Panc1 (cell line): ENCODE measurements at regions not wholly inside any gene's neighbourhood (a gene's known extent, or its start where the extent isn't known, plus 50 kb on each side); places are given as distances from the start of the nearest gene placed in this dataset.

Experiments
- POLR2AphosphoS5 ChIP-seq: IDR thresholded peaks from 2 replicates; pipeline ENCODE4 v1.6.1; 2012; ENCODE audit warnings: mild to moderate bottlenecking, low read depth, low read length, moderate library complexity
- TF ChIP-seq, protein P1 (sequence below): fragments of 450-650 bp; IDR thresholded peaks from 2 replicates; pipeline ENCODE4 v1.5.1; 2017; ENCODE audit warnings: mild to moderate bottlenecking

DNA sequence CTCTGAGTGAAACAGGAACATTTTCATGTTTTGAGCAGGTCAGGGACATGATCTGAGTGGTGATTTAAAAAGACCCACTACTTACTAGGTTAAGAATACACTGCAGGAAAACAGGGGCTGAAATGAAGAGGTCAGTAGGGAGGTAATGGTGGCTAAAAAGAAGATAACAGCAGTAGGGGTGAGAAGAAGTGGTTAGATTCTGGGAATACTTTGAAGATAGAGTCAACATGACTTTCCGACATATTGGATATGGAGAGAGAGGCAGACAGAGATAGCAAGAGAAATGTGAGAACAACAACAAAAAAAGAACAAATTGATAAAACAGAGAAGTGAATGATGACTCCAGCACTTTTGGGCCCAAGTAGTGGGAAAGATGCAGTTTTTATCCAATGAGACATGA is 168.0 kb downstream of the ALX1 start:
- TF ChIP-seq, protein P1, sequence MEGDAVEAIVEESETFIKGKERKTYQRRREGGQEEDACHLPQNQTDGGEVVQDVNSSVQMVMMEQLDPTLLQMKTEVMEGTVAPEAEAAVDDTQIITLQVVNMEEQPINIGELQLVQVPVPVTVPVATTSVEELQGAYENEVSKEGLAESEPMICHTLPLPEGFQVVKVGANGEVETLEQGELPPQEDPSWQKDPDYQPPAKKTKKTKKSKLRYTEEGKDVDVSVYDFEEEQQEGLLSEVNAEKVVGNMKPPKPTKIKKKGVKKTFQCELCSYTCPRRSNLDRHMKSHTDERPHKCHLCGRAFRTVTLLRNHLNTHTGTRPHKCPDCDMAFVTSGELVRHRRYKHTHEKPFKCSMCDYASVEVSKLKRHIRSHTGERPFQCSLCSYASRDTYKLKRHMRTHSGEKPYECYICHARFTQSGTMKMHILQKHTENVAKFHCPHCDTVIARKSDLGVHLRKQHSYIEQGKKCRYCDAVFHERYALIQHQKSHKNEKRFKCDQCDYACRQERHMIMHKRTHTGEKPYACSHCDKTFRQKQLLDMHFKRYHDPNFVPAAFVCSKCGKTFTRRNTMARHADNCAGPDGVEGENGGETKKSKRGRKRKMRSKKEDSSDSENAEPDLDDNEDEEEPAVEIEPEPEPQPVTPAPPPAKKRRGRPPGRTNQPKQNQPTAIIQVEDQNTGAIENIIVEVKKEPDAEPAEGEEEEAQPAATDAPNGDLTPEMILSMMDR: no peak
- no peak for TF ChIP-seq POLR2AphosphoS5
